MM.1S (cell line): ENCODE measurements at regions not wholly inside any gene's neighbourhood (a gene's known extent, or its start where the extent isn't known, plus 50 kb on each side); places are given as distances from the start of the nearest gene placed in this dataset.

Source experiments
- CTCF ChIP-seq: fragments of 300-600 bp; sonication (generic); IDR thresholded peaks from 2 replicates; pipeline ENCODE4 v1.5.1; 2016; ENCODE audit warnings: antibody characterized with exemption, low read length, mixed read lengths
- EZH2 ChIP-seq: fragments of 300-600 bp; sonication (generic); optimal IDR thresholded peaks from 2 replicates; pipeline ENCODE3; 2017; ENCODE audit warnings: low read depth, mild to moderate bottlenecking, antibody characterized with exemption, low read length, mixed read lengths
- EZH2phosphoT487 ChIP-seq: fragments of 300-600 bp; sonication (generic); IDR thresholded peaks from 2 replicates; pipeline ENCODE4 v1.6.1; 2018; ENCODE audit warnings: antibody characterized with exemption, low read length

GRCh38 chr5:133668458-133668857, 56.1 kb upstream of the FSTL4 start:
- TF ChIP-seq EZH2 (no peak), CTCF (no peak), EZH2phosphoT487 (no peak)
